AG04449 (cell line): ENCODE measurements at regions not wholly inside any gene's neighbourhood (a gene's known extent, or its start where the extent isn't known, plus 50 kb on each side); places are given as distances from the start of the nearest gene placed in this dataset.

Experiments
- CTCF ChIA-PET: fragments of 350-600 bp; formaldehyde crosslinking; extraction: SDS; loops from one replicate; lab custom pipeline; 2021; ENCODE audit warnings: antibody characterized with exemption; lab: Yijun Ruan, JAX
- POLR2A ChIA-PET: fragments of 400-600, 350-600 bp; formaldehyde crosslinking; extraction: SDS; loops from one replicate; lab custom pipeline; 2020; ENCODE audit warnings: antibody characterized with exemption, inconsistent platforms; lab: Yijun Ruan, JAX
- DNase-seq: peaks from one replicate; pipeline ENCODE4 v3.0.0-alpha.2; 2010; ENCODE audit warnings: low read depth, low spot score
- H3K4me3 ChIP-seq: 2 replicates; pipeline ENCODE4 v1.5.1; 2011; ENCODE audit warnings: low read depth, mild to moderate bottlenecking, control low read depth, low read length
- CTCF ChIP-seq: IDR thresholded peaks from one replicate; pipeline ENCODE4 v1.5.1; 2011; ENCODE audit warnings: mild to moderate bottlenecking, moderate library complexity, low read length, control low read depth, inconsistent platforms; ENCODE audit not compliant: insufficient read depth; ENCODE audit errors: missing control alignments

DNA sequence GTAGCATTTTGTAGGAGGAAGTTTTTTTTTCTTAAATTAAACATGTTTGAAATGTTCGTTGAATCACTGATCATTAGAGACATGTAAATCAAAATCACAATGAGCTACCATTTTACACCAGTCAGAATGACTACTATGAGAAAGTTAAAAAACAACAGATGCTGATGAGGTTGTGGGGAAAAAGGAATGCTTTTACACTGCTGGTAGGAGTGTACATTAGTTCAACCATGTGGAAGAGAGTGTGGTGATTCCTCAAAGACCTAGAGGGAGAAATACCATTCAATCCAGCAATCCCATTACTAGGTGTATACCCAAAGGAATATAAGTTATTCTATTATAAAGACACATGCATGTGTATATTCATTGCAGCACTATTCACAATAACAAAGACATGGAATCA lies 122.0 kb upstream of the ARGLU1 start:
- ChIA-PET CTCF (no interaction called here), POLR2A (no interaction called here)
- TF ChIP-seq CTCF: no peak
- DNase-seq: no peak
- no peak overlapping the region for H3K4me3 ChIP-seq

DNA sequence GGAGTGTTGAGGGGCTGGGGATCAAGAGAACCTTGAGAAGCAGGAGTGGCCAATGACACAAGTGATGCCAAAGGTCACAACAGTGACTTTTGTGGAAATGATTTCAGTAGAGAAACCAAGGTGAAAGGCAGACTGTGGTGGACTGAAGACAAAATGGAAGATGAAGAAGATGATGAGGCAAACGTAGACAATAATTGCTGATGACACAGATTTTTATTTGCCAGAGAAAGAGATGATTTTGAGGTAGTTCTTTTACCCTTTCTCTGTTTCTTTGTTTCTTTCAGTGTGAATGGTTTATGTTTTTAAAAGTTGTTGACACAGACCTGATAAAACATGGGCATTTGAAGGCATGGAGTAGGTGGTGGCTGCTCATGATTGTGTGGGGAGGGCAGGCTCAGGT lies 121.0 kb upstream of the ARGLU1 start:
- DNase-seq: no peak
- no peak for TF ChIP-seq CTCF
- ChIA-PET POLR2A (no interaction called here), CTCF (no interaction called here)
- no peak overlapping the region for H3K4me3 ChIP-seq

GRCh38 chr13:106686163-106686562 lies 118.2 kb upstream of the ARGLU1 start:
- no peak for TF ChIP-seq CTCF
- ChIA-PET POLR2A (no interaction called here), CTCF (no interaction called here)
- no peak for DNase-seq
- no peak overlapping the region for H3K4me3 ChIP-seq

DNA sequence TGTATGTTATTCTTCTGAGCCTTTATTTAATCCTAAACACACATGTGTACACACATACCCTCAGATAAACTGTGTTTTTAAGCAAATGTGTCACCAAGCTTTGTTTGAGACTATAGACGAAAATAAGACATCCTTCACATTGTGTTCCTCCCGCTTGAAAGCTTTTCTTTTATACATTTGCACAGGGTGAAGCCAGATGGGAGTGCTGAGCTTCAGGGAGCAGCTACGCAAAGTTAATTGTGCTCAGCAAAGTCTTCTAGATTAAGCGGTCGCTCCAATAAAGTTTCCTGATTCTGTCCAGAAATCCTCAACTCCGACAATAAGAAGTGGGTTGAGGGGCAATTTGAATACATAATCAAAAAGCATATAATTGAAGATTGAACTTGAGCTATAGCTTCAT lies 117.2 kb upstream of the ARGLU1 start:
- ChIA-PET CTCF (no interaction called here), POLR2A (no interaction called here)
- no peak for DNase-seq
- TF ChIP-seq CTCF: no peak
- H3K4me3 ChIP-seq: no peak overlapping the region

DNA sequence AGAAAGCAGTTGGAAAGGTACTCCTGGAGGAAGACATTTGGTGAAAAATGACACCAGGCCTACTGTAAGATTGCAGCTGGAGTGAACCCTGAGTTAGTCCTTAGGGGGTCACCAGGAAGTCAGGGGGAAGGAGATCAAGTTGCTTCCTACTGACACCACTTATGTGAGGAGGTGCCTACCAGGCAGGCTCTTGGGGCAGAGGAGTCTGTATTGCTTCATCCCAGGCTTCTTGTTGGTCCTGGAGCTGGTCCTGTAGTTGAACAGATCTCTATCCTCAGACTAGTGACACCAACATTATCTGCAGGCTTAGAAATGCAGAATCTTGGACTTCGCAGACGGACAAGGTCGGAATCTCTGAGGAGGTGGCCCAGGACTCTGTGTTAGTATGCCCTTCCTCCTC lies 116.0 kb upstream of the ARGLU1 start:
- DNase-seq: no peak
- POLR2A ChIA-PET: no interaction called here
- CTCF ChIA-PET: no interaction called here
- no peak for TF ChIP-seq CTCF
- no peak overlapping the region for H3K4me3 ChIP-seq

- ChIA-PET POLR2A (no interaction called here), CTCF (no interaction called here)
- TF ChIP-seq CTCF: no peak
- DNase-seq: no peak
- no peak overlapping the region for H3K4me3 ChIP-seq
Measured at GRCh38 chr13:106683179-106683578, 115.2 kb upstream of the ARGLU1 start.

DNA sequence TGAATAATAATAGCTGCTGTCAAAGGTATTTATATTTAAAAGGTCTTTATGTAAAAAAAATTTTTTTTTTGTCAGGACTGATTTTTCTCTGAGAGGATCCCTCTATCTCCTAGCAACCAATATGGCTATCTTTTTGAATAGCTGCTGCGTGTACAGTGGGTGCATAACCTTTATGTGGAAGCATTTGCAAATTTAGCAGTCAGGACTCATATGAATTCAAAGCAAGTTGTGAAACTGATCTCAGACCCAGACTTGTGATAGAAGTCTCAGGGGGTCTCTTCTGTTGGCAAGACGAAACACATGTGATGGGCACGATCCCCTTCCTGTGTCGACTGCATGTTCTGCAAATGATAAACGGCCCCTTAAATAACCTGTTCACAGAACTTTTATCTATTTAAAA lies 114.1 kb upstream of the ARGLU1 start:
- no peak for DNase-seq
- CTCF ChIA-PET: no interaction called here

More for the DNA sequence above, 114.1 kb upstream of the ARGLU1 start:
- H3K4me3 ChIP-seq: no peak overlapping the region
- POLR2A ChIA-PET: no interaction called here
- TF ChIP-seq CTCF: no peak
